MM.1S (cell line): ENCODE measurements at regions not wholly inside any gene's neighbourhood (a gene's known extent, or its start where the extent isn't known, plus 50 kb on each side); places are given as distances from the start of the nearest gene placed in this dataset.

ENCODE experiments used
- DNase-seq: peaks from one replicate; pipeline ENCODE4 v3.0.0-alpha.2; 2015
- H2AFZ ChIP-seq: fragments of 300-600 bp; sonication (generic); 2 replicates; pipeline ENCODE4 v1.6.0; 2016; ENCODE audit warnings: antibody characterized with exemption, low read length
- H3F3A ChIP-seq: fragments of 300-600 bp; sonication (generic); 2 replicates; pipeline ENCODE4 v1.6.1; 2016; ENCODE audit warnings: mild to moderate bottlenecking, antibody characterized with exemption, low read length, moderate library complexity, mixed read lengths; ENCODE audit not compliant: insufficient read depth
- H3K27ac ChIP-seq: fragments of 300-600 bp; sonication (generic); 2 replicates; pipeline ENCODE4 v1.5.1; 2016; ENCODE audit warnings: mild to moderate bottlenecking, low read length
- H3K27me3 ChIP-seq: fragments of 300-600 bp; sonication (generic); replicated peaks from 2 replicates; pipeline ENCODE4 v1.6.0; 2016; ENCODE audit warnings: low read length; ENCODE audit not compliant: insufficient read depth
- H3K36me3 ChIP-seq: fragments of 300-600 bp; sonication (generic); replicated peaks from 2 replicates; pipeline ENCODE4 v1.6.1; 2016; ENCODE audit warnings: mild to moderate bottlenecking, low read length, mixed read lengths; ENCODE audit not compliant: insufficient read depth
- H3K4me1 ChIP-seq: fragments of 300-600 bp; sonication (generic); 2 replicates; pipeline ENCODE4 v1.6.1; 2016; ENCODE audit warnings: low read length, mixed read lengths
- H3K4me2 ChIP-seq: fragments of 300-600 bp; sonication (generic); 2 replicates; pipeline ENCODE4 v1.6.0; 2016; ENCODE audit warnings: low read depth, low read length
- H3K4me3 ChIP-seq: fragments of 300-600 bp; sonication (generic); 2 replicates; pipeline ENCODE4 v1.5.1; 2016; ENCODE audit warnings: low read length, mixed read lengths
- H3K79me2 ChIP-seq: fragments of 300-600 bp; sonication (generic); 2 replicates; pipeline ENCODE4 v1.6.1; 2016; ENCODE audit warnings: mixed run types, low read length, mixed read lengths
- H3K9ac ChIP-seq: fragments of 300-600 bp; sonication (generic); 2 replicates; pipeline ENCODE4 v1.6.1; 2016; ENCODE audit warnings: low read length, mixed read lengths
- H3K9me2 ChIP-seq: fragments of 300-600 bp; sonication (generic); replicated peaks from 2 replicates; pipeline ENCODE4 v1.6.1; 2016; ENCODE audit warnings: mild to moderate bottlenecking, low read length, mixed read lengths; ENCODE audit not compliant: insufficient read depth
- H3K9me3 ChIP-seq: fragments of 300-600 bp; sonication (generic); replicated peaks from 2 replicates; pipeline ENCODE4 v1.6.1; 2016; ENCODE audit warnings: mild to moderate bottlenecking, low read length, mixed read lengths; ENCODE audit not compliant: insufficient read depth
- H4K20me1 ChIP-seq: fragments of 300-600 bp; sonication (generic); 2 replicates; pipeline ENCODE4 v1.6.1; 2016; ENCODE audit warnings: mild to moderate bottlenecking, low read length, moderate library complexity, mixed read lengths; ENCODE audit not compliant: insufficient read depth
- CTCF ChIP-seq: fragments of 300-600 bp; sonication (generic); IDR thresholded peaks from 2 replicates; pipeline ENCODE4 v1.5.1; 2016; ENCODE audit warnings: antibody characterized with exemption, low read length, mixed read lengths
- EZH2 ChIP-seq: fragments of 300-600 bp; sonication (generic); optimal IDR thresholded peaks from 2 replicates; pipeline ENCODE3; 2017; ENCODE audit warnings: low read depth, mild to moderate bottlenecking, antibody characterized with exemption, low read length, mixed read lengths
- EZH2phosphoT487 ChIP-seq: fragments of 300-600 bp; sonication (generic); IDR thresholded peaks from 2 replicates; pipeline ENCODE4 v1.6.1; 2018; ENCODE audit warnings: antibody characterized with exemption, low read length

DNA sequence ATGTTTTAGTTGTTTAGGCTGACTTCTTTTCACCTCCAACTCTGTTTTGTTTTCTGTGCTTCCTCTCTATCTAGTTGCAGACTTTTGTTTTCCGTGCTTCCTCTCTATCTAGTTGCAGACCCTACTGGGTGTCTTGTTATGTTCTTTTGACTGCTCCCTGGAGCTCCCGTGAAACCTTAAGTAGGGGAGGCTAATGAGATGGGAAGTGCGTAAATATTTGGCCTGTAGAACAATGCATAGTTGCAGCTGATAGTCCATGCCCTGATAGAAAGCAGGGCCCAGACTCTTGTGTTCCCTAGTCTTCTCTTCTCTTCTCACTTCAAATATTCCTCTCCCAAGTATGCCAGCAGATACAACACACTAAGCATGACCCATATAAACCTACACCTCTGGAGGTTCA, 757.0 kb downstream of the BRINP1 start:
- Histone ChIP-seq H2AFZ (no peak overlapping the region), H4K20me1 (no peaks in the 10 kb centered on the region), H3K4me2 (no peak overlapping the region), H3K27me3 (no peaks in the 10 kb centered on the region), H3K27ac (no peak overlapping the region), H3K9me3 (no peaks in the 10 kb centered on the region), H3K4me1 (no peaks in the 10 kb centered on the region), H3K36me3 (no peaks in the 10 kb centered on the region), H3K9me2 (no peaks in the 10 kb centered on the region), H3K79me2 (no peaks in the 10 kb centered on the region), H3K9ac (no peak overlapping the region), H3F3A (no peaks in the 10 kb centered on the region), H3K4me3 (no peak overlapping the region)
- TF ChIP-seq EZH2 (no peak), EZH2phosphoT487 (no peak), CTCF (no peak)
- DNase-seq, result no peak

GRCh38 chr9:118613996-118614395, 755.2 kb downstream of the BRINP1 start:
- TF ChIP-seq CTCF (no peak), EZH2 (no peak)
- Histone ChIP-seq H2AFZ (no peak overlapping the region), H3F3A (no peaks in the 10 kb centered on the region), H3K9me2 (no peaks in the 10 kb centered on the region), H3K79me2 (no peaks in the 10 kb centered on the region), H3K27ac (no peak overlapping the region), H3K4me2 (no peak overlapping the region), H3K27me3 (no peaks in the 10 kb centered on the region), H3K4me1 (no peaks in the 10 kb centered on the region), H3K36me3 (no peaks in the 10 kb centered on the region), H4K20me1 (no peaks in the 10 kb centered on the region), H3K4me3 (no peak overlapping the region), H3K9me3 (no peaks in the 10 kb centered on the region), H3K9ac (no peak overlapping the region)
- no peak for DNase-seq

DNA sequence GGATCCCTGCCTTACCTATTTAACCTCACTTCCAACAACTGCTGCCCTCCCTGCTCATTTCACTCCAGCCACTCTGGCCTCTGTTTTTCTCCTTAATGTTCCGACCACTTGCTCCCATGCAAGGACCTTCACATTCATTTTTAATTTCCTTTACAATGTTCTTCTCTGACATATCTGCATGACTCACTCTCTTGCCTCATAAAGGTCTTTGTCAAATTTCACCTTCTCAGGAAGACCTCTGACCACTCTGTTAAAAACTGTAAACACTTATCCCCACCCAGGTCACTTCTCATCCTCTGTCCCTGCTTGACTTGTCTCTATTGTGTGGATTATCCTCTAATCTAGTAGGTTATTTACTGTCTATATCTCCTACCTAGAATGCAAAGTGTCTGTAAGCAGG, 751.2 kb downstream of the BRINP1 start:
- TF ChIP-seq CTCF, result no peak
- no peak for TF ChIP-seq EZH2
- Histone ChIP-seq H3K4me3 (no peak overlapping the region), H3K36me3 (no peaks in the 10 kb centered on the region), H3K27ac (no peak overlapping the region), H4K20me1 (no peaks in the 10 kb centered on the region), H3K4me2 (no peak overlapping the region), H2AFZ (no peak overlapping the region), H3K27me3 (no peaks in the 10 kb centered on the region), H3K9ac (no peak overlapping the region), H3K9me2 (no peaks in the 10 kb centered on the region), H3K4me1 (no peaks in the 10 kb centered on the region), H3K79me2 (no peaks in the 10 kb centered on the region), H3K9me3 (no peaks in the 10 kb centered on the region), H3F3A (no peaks in the 10 kb centered on the region)
- DNase-seq, result no peak

DNA sequence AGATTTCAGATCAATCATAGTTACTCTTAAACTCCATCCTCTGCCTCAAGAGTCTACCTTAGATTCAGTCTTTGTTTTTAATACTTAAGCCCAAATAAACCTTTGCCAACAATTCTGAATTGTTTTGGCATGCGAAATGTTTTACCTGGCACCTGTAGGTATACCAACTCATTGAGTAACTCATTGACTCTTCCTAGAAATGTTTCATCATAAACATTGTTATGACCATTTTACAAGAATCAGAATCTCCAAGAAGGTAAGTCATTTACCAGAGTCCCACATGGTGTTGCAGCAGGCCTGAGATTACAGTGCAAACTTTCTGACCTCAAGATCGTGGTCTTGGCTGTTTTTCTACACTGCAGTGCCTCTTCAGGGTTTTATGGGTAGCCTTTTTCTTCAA, 750.4 kb downstream of the BRINP1 start:
- no peaks in the 10 kb centered on the region for H3K27me3 ChIP-seq
- no peaks in the 10 kb centered on the region for H3F3A ChIP-seq
- H3K9ac ChIP-seq, result no peak overlapping the region
- TF ChIP-seq EZH2 (no peak), EZH2phosphoT487 (no peak), CTCF (no peak)
- DNase-seq, result no peak
- no peak overlapping the region for H3K27ac ChIP-seq
- H3K4me3 ChIP-seq, result no peak overlapping the region
- H3K36me3 ChIP-seq, result no peaks in the 10 kb centered on the region
- H3K9me2 ChIP-seq, result no peaks in the 10 kb centered on the region
- no peaks in the 10 kb centered on the region for H3K4me1 ChIP-seq
- no peaks in the 10 kb centered on the region for H3K9me3 ChIP-seq
- H2AFZ ChIP-seq, result no peak overlapping the region
- H3K4me2 ChIP-seq, result no peak overlapping the region
- H4K20me1 ChIP-seq, result no peaks in the 10 kb centered on the region
- no peaks in the 10 kb centered on the region for H3K79me2 ChIP-seq
